ENCODE measurements at regions not wholly inside any gene's neighbourhood (a gene's known extent, or its start where the extent isn't known, plus 50 kb on each side); places are given as distances from the start of the nearest gene placed in this dataset.

GRCh38 chr15:29903028-29903427, 80.8 kb upstream of the TJP1 start:
- POLR2A ChIA-PET (ENCODE audit: partially characterized antibody): interaction anchor here (0.7 to 0.8 kb wide), 2 partner anchors 31 to 57 kb away, joined by 3 to 4 read pairs; no protein-coding TSS in a partner anchor

More at GRCh38 chr15:29903028-29903427, 80.8 kb upstream of the TJP1 start:
- Histone ChIP-seq H2BK12ac (ENCODE audit: low read depth, low read length) (no peak overlapping the region), H3K4me3 (ENCODE audit: extremely low read depth in 1 of 4, insufficient read depth in 2 of 4, low read depth in 3 of 4, low read length in 4 of 4) (no peak overlapping the region), H3K27me3 (replicated peaks in 1 of 4; ENCODE audit: control insufficient read depth in 3 of 4, extremely low read depth in 1 of 4, insufficient read depth in 3 of 4, low read length in 3 of 4) (no peaks in the 10 kb centered on the region), H3K27ac (ENCODE audit: low read depth, low read length) (no peak overlapping the region), H3K4me2 (ENCODE audit: insufficient read depth in 1 of 2, low read depth in 2 of 2, low read length in 2 of 2) (no peak overlapping the region), H3K14ac (ENCODE audit: insufficient read length) (no peak overlapping the region), H3K18ac (ENCODE audit: extremely low read depth, low read length) (no peak overlapping the region), H2AFZ (ENCODE audit: low read length) (no peak overlapping the region), H3K23me2 (ENCODE audit: low read depth, low read length) (no peaks in the 10 kb centered on the region), H3K79me1 (ENCODE audit: low read depth, low read length) (no peaks in the 10 kb centered on the region), H3K23ac (ENCODE audit: insufficient read length) (no peak overlapping the region), H3K9me3 (ENCODE audit: insufficient read depth in 2 of 2, low read depth in 1 of 2, low read length in 1 of 2) (0 out of 4 replicates have a peak, but pooled peaks cover 0 to 1% of the 10 kb centered on the region in 2 experiments), H4K20me1 (replicated peaks in 1 of 2; ENCODE audit: control insufficient read depth in 1 of 2, insufficient read depth in 2 of 2, low read length in 2 of 2) (no peaks in the 10 kb centered on the region), H2BK5ac (ENCODE audit: low read depth, low read length) (no peak overlapping the region), H2BK20ac (ENCODE audit: low read length) (no peak overlapping the region), H3K36me3 (ENCODE audit: control insufficient read depth in 2 of 4, insufficient read depth in 4 of 4, low read length in 3 of 4) (no peaks in the 10 kb centered on the region), H3K56ac (replicated peaks; ENCODE audit: insufficient read length, low read depth, low read length) (no peak overlapping the region), H4K5ac (ENCODE audit: insufficient read length, low read depth, low read length) (no peak overlapping the region), H4K91ac (replicated peaks; ENCODE audit: insufficient read length, low read length) (no peak overlapping the region), H3K4ac (replicated peaks; ENCODE audit: insufficient read length, low read depth, low read length) (no peak overlapping the region), H3K79me2 (ENCODE audit: control insufficient read depth in 1 of 2, insufficient read depth in 2 of 2, low read length in 2 of 2) (no peaks in the 10 kb centered on the region), H2BK120ac (replicated peaks; ENCODE audit: low read depth, low read length) (no peak overlapping the region), H2AK5ac (ENCODE audit: low read depth, low read length) (no peak overlapping the region), H2BK15ac (ENCODE audit: low read length) (no peak overlapping the region), H3K9ac (replicated peaks in 1 of 4; ENCODE audit: extremely low read depth in 1 of 4, low read depth in 3 of 4, low read length in 3 of 4) (no peak overlapping the region), H3K4me1 (replicated peaks in 1 of 4; ENCODE audit: control insufficient read depth in 3 of 4, insufficient read depth in 4 of 4, low read length in 3 of 4) (peaks cover 6 to 10% (median 7%) of the 10 kb centered on the region in 4 experiments; a peak in 6 of 7 replicates), H4K8ac (ENCODE audit: extremely low read depth, insufficient read depth, low read length) (no peak overlapping the region)
- no peak for DNase-seq (ENCODE audit: low read depth in 1 of 2, low spot score in 2 of 2)
- TF ChIP-seq BCL11A (IDR thresholded peaks at IDR 0.05; ENCODE audit: low read depth in 2 of 2, low read length in 2 of 2) (no peak), KDM4A (IDR thresholded peaks at IDR 0.05; ENCODE audit: low read depth, low read length, severe bottlenecking) (no peak), SP4 (IDR thresholded peaks at IDR 0.05; ENCODE audit: low read length) (no peak), JUN (IDR thresholded peaks at IDR 0.05; ENCODE audit: low read depth, low read length) (no peak), TCF12 (IDR thresholded peaks at IDR 0.05; ENCODE audit: low read depth, low read length) (no peak), EGR1 (IDR thresholded peaks at IDR 0.05; ENCODE audit: borderline replicate concordance, low read depth, low read length) (no peak)
- TF ChIP-seq, protein P1, sequence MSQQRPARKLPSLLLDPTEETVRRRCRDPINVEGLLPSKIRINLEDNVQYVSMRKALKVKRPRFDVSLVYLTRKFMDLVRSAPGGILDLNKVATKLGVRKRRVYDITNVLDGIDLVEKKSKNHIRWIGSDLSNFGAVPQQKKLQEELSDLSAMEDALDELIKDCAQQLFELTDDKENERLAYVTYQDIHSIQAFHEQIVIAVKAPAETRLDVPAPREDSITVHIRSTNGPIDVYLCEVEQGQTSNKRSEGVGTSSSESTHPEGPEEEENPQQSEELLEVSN (IDR thresholded peaks at IDR 0.05): no peak
- WGBS, 2 experiments (ENCODE audit: extremely low coverage in 1 of 2, insufficient coverage in 1 of 2, insufficient read length in 1 of 2, insufficient replicate concordance in 2 of 2, low coverage in 1 of 2, low lambda C conversion rate in 2 of 2, missing lambda C conversion rate in 1 of 2): 74% methylated on average over 2 of the region's 2 CpGs; no CpG with 5 or more reads in 1 of the 2 experiments
- FAIRE-seq: no peak
- CTCF ChIA-PET (ENCODE audit: partially characterized antibody): no interaction called here
